Stimulated activated naive CD8-positive, alpha-beta T cell treated with anti-CD3 and anti-CD28 coated beads, Interleukin-15, Interleukin-2, amounts not matched to agents 100 ng/mL and 50 ng/mL, for 24 hours (primary cell): ENCODE measurements at regions not wholly inside any gene's neighbourhood (a gene's known extent, or its start where the extent isn't known, plus 50 kb on each side); places are given as distances from the start of the nearest gene placed in this dataset.

Experiments
- H3K27ac Mint-ChIP-seq: one replicate; pipeline ENCODE4 v1.8.0; 2021; ENCODE audit warnings: mild to moderate bottlenecking, mixed read lengths
- H3K27me3 Mint-ChIP-seq: one replicate; pipeline ENCODE4 v1.8.0; 2021; ENCODE audit warnings: mixed read lengths
- H3K36me3 Mint-ChIP-seq: one replicate; pipeline ENCODE4 v1.8.0; 2021; ENCODE audit warnings: low read depth, mixed read lengths
- H3K4me1 Mint-ChIP-seq: one replicate; pipeline ENCODE4 v1.8.0; 2021; ENCODE audit warnings: low read depth, mixed read lengths
- H3K4me3 Mint-ChIP-seq: one replicate; pipeline ENCODE4 v1.8.0; 2021; ENCODE audit warnings: mild to moderate bottlenecking, mixed read lengths
- H3K9me3 Mint-ChIP-seq: one replicate; pipeline ENCODE4 v1.8.0; 2021; ENCODE audit warnings: mixed read lengths

DNA sequence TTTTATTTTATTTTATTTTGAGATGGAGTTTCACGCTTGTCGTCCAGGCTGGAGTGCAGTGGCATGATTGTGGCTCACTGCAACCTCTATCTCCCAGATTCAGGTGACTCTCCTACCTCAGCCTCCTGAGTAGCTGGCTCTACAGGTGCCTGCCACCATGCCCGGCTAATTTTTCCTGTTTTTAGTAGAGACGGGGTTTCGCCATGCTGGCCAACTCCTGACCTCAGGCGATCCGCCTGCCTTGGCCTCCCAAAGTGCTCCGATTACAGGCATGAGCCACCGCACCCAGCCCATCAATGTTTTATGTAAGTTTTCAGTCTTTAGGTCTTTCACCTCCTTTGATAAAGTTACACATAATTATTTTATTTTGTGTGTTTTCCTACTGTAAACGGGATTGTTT is 154.6 kb downstream of the COPRS start:
- no peaks in the 10 kb centered on the region for H3K4me1 Mint-ChIP-seq
- no peaks in the 10 kb centered on the region for H3K36me3 Mint-ChIP-seq
- no peak overlapping the region for H3K4me3 Mint-ChIP-seq
- peaks cover 39% of the 10 kb centered on the region for H3K27me3 Mint-ChIP-seq
- no peak overlapping the region for H3K27ac Mint-ChIP-seq
- H3K9me3 Mint-ChIP-seq = no peaks in the 10 kb centered on the region

DNA sequence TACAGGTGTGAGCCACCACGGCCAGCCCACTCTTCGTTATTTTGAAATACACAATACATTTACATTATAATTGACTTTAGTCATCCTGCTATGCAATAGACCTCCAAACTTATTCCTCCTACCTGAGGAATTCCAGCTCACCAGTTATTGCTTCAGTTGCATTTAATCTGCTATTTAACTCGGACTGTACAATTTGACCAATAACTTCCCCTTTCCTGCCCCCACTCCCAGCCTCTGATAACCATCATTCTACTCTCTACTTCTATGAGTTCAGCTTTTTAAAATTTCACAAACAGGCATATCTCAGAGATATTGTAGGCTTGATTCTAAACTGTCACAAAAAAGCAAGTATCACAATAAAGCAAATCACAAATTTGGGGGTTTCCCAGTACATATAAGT is 157.0 kb downstream of the COPRS start:
- no peaks in the 10 kb centered on the region for H3K9me3 Mint-ChIP-seq
- no peak overlapping the region for H3K27ac Mint-ChIP-seq
- H3K27me3 Mint-ChIP-seq = peaks cover 42% of the 10 kb centered on the region
- H3K4me1 Mint-ChIP-seq = no peaks in the 10 kb centered on the region
- H3K36me3 Mint-ChIP-seq = no peaks in the 10 kb centered on the region
- H3K4me3 Mint-ChIP-seq = no peak overlapping the region

- no peak overlapping the region for H3K4me3 Mint-ChIP-seq
- no peak overlapping the region for H3K27ac Mint-ChIP-seq
- H3K4me1 Mint-ChIP-seq = no peaks in the 10 kb centered on the region
- H3K9me3 Mint-ChIP-seq = no peaks in the 10 kb centered on the region
- no peaks in the 10 kb centered on the region for H3K36me3 Mint-ChIP-seq
- H3K27me3 Mint-ChIP-seq = peaks cover 39% of the 10 kb centered on the region
Measured at GRCh38 chr17:31700973-31701372, 158.1 kb downstream of the COPRS start.

GRCh38 chr17:31699886-31700285 is 159.2 kb downstream of the COPRS start:
- H3K4me1 Mint-ChIP-seq = no peaks in the 10 kb centered on the region
- no peaks in the 10 kb centered on the region for H3K9me3 Mint-ChIP-seq
- H3K4me3 Mint-ChIP-seq = no peak overlapping the region
- peaks cover 31% of the 10 kb centered on the region for H3K27me3 Mint-ChIP-seq
- H3K27ac Mint-ChIP-seq = no peak overlapping the region
- H3K36me3 Mint-ChIP-seq = no peaks in the 10 kb centered on the region

- no peaks in the 10 kb centered on the region for H3K4me1 Mint-ChIP-seq
- no peaks in the 10 kb centered on the region for H3K36me3 Mint-ChIP-seq
- peaks cover 29% of the 10 kb centered on the region for H3K27me3 Mint-ChIP-seq
- H3K27ac Mint-ChIP-seq = no peak overlapping the region
- no peaks in the 10 kb centered on the region for H3K9me3 Mint-ChIP-seq
- no peak overlapping the region for H3K4me3 Mint-ChIP-seq
Measured at GRCh38 chr17:31699281-31699680, 159.8 kb downstream of the COPRS start.

DNA sequence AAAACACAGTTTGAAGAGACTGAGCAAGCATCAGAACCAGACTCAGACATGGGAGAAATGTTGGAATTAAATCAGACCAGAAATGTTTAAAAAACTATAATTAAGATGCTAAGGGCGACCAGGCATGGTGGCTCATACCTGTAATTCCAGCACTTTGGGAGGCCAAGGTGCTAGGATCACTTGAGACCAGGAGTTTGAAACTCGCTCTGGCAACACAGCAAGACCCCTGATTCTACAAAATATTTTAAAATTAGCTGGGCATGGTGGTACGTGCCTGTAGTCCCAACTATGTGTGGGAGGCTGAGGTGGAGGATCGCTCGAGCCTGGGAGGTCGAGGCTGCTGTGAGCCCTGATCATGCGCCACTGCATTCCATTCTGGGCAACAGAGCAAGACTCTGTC is 160.3 kb downstream of the COPRS start:
- H3K9me3 Mint-ChIP-seq = no peaks in the 10 kb centered on the region
- no peaks in the 10 kb centered on the region for H3K4me1 Mint-ChIP-seq
- peaks cover 24% of the 10 kb centered on the region for H3K27me3 Mint-ChIP-seq
- H3K27ac Mint-ChIP-seq = no peak overlapping the region
- no peak overlapping the region for H3K4me3 Mint-ChIP-seq
- H3K36me3 Mint-ChIP-seq = no peaks in the 10 kb centered on the region

DNA sequence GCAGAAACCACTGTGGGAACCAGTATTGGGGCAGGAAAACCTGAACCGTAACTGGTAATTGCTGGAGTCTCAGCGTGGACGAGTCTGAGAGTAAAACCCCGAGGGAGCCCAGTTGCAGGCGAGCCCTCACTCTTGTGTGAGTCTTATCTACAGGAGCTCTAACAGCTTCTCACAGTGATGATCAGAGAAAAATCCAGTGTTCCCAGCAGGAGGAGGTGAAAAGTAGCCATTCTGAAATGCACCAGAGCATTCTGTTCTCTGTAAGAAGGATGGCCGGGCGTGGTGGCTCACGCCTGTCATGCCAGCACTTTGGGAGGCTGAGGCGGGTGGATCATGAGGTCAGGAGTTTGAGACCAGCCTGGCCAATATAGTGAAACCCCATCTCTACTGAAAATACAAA is 161.2 kb downstream of the COPRS start:
- Mint-ChIP-seq H3K9me3 (no peaks in the 10 kb centered on the region), H3K27me3 (peaks cover 16% of the 10 kb centered on the region), H3K4me3 (no peak overlapping the region), H3K27ac (no peak overlapping the region), H3K4me1 (no peaks in the 10 kb centered on the region), H3K36me3 (no peaks in the 10 kb centered on the region)

DNA sequence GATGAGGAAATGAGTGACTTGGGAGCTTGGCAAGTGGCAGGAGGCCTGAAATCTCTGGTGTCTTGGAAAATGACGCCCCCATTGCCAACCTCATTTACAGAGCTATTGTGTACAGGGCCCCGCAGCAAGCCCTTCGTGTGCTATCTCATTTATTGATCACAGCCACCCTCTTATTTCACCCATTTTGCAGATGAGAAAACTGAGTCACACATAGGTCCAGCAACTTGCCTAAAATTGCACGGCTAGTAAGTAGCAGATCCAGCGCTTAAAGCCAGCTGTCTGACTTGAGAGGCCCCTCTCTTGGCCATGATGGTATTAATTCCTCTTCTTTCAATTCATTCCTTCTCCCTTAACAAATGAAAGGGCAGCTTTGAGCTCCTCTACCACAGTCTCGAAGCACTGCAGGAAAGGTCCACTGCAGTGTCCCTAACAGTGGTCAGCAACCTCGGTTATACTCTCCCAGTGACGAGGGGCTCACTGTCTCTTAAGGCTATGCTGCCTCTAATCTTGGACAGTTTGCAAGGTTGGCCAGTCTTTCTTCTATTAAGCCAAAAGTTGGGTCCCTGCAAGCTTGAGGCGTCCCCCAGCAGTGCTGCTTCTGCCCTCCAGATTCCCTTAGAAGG is 162.2 kb downstream of the COPRS start:
- H3K27ac Mint-ChIP-seq = no peak overlapping the region

DNA sequence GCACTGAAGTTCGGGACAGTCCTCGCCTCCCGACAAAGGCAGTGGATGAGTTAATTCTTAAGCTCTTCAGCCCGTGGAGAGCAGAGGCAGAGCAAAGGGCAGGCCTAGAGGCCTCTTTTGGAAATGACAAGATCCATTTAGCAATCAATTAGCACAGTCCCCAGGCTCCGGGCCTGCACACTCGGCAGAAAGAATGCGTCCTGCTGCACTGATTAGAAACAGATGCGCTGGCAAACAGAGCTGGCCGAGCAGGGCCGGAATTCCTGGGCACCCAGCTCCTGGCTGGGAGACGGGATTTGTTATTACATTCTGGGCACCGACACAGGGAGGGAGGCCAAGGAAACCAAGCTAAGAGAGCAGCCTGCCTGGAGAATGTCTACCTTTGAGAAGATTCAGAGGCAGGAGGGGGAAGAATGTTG is 162.9 kb downstream of the COPRS start:
- no peak overlapping the region for H3K27ac Mint-ChIP-seq
- H3K9me3 Mint-ChIP-seq = no peaks in the 10 kb centered on the region
- no peaks in the 10 kb centered on the region for H3K4me1 Mint-ChIP-seq
- no peak overlapping the region for H3K4me3 Mint-ChIP-seq
- no peaks in the 10 kb centered on the region for H3K36me3 Mint-ChIP-seq
- H3K27me3 Mint-ChIP-seq = peaks cover 12% of the 10 kb centered on the region

More for the DNA sequence above, 162.2 kb downstream of the COPRS start:
- Mint-ChIP-seq H3K4me1 (no peaks in the 10 kb centered on the region), H3K9me3 (no peaks in the 10 kb centered on the region), H3K27me3 (peaks cover 13% of the 10 kb centered on the region), H3K36me3 (no peaks in the 10 kb centered on the region), H3K4me3 (no peak overlapping the region)

GRCh38 chr17:31695456-31696090 is 163.5 kb downstream of the COPRS start:
- no peaks in the 10 kb centered on the region for H3K4me1 Mint-ChIP-seq
- no peaks in the 10 kb centered on the region for H3K36me3 Mint-ChIP-seq
- no peaks in the 10 kb centered on the region for H3K9me3 Mint-ChIP-seq
- peaks cover 9% of the 10 kb centered on the region for H3K27me3 Mint-ChIP-seq
- no peak overlapping the region for H3K4me3 Mint-ChIP-seq
- H3K27ac Mint-ChIP-seq = no peak overlapping the region

- H3K27me3 Mint-ChIP-seq = no peaks in the 10 kb centered on the region
- no peaks in the 10 kb centered on the region for H3K36me3 Mint-ChIP-seq
- H3K4me3 Mint-ChIP-seq = no peak overlapping the region
- H3K4me1 Mint-ChIP-seq = no peaks in the 10 kb centered on the region
- H3K9me3 Mint-ChIP-seq = no peaks in the 10 kb centered on the region
- no peak overlapping the region for H3K27ac Mint-ChIP-seq
Measured at GRCh38 chr17:31693433-31694220, 165.4 kb downstream of the COPRS start.

- Mint-ChIP-seq H3K36me3 (no peaks in the 10 kb centered on the region), H3K9me3 (no peaks in the 10 kb centered on the region), H3K27ac (no peak overlapping the region), H3K4me1 (no peaks in the 10 kb centered on the region), H3K27me3 (no peaks in the 10 kb centered on the region), H3K4me3 (no peak overlapping the region)
Measured at GRCh38 chr17:31692632-31693031, 166.4 kb downstream of the COPRS start.

GRCh38 chr17:31692027-31692426 is 167.0 kb downstream of the COPRS start:
- H3K27ac Mint-ChIP-seq = no peak overlapping the region
- no peaks in the 10 kb centered on the region for H3K36me3 Mint-ChIP-seq
- no peaks in the 10 kb centered on the region for H3K4me1 Mint-ChIP-seq
- H3K27me3 Mint-ChIP-seq = no peaks in the 10 kb centered on the region
- H3K9me3 Mint-ChIP-seq = no peaks in the 10 kb centered on the region
- H3K4me3 Mint-ChIP-seq = no peak overlapping the region

DNA sequence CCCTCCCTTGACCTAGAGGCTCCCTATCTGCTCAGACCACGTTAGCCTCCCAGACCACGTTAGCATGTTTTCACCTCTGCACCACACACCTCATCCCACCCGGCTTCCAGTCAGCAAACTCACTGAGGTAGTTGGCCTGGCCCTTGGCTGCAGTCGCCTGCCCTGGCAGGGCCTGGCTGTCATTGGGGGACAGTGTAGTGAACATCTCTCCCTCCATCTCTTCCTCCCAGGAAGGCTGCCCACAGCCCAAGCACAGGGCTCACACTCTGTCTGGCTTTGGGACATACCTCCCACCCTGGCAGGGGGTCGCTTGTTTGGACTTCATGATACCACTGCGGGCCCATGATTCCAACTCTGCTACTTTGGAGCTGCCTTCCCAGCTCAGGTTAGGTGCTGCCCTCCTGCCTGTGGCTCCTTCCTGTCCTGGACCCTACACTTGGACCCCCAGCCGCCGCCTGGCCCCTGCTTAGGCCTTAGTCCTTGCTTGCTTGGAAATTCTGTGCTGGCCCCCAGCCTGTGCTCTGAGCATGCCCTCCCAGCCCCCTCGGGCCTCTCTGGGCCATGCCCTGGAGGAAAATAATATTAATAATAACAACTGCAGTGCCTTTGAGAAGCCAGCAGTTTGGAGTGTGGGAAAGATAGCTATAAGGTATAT is 167.7 kb downstream of the COPRS start:
- H3K9me3 Mint-ChIP-seq = no peaks in the 10 kb centered on the region
- peaks cover 5% of the 10 kb centered on the region for H3K27me3 Mint-ChIP-seq
- no peaks in the 10 kb centered on the region for H3K4me1 Mint-ChIP-seq
- H3K4me3 Mint-ChIP-seq = no peak overlapping the region
- H3K36me3 Mint-ChIP-seq = no peaks in the 10 kb centered on the region
- H3K27ac Mint-ChIP-seq = no peak overlapping the region

DNA sequence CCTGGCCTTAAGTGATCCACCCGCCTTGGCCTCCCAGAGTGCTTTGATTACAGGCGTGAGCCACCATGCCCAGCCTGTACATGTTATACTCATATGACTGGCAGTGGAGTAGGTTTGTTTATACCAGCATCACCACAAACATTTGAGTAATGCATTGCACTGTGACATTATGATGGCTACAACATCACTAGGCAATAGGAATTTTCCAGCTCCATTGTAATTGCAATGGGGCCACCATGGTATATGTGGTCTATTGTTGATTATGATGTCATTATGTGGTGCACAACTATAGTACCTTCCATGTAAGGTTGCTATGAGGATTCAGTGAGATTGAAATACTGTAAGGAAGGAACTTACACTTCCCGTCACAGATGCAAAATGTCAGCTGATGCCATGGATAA is 168.9 kb downstream of the COPRS start:
- peaks cover 8% of the 10 kb centered on the region for H3K27me3 Mint-ChIP-seq
- H3K36me3 Mint-ChIP-seq = no peaks in the 10 kb centered on the region
- no peak overlapping the region for H3K27ac Mint-ChIP-seq
- no peaks in the 10 kb centered on the region for H3K9me3 Mint-ChIP-seq
- no peak overlapping the region for H3K4me3 Mint-ChIP-seq
- H3K4me1 Mint-ChIP-seq = no peaks in the 10 kb centered on the region
